Spleen (tissue), 3 donors: ENCODE measurements at regions not wholly inside any gene's neighbourhood (a gene's known extent, or its start where the extent isn't known, plus 50 kb on each side); places are given as distances from the start of the nearest gene placed in this dataset.

Source experiments
- POLR2A ChIP-seq, 3 donors: fragments of 450-650 bp; IDR thresholded peaks; one replicate each; pipeline ENCODE4 v1.5.1; 2017; ENCODE audit warnings: antibody characterized with exemption in 3 of 3, mild to moderate bottlenecking in 1 of 3
- POLR2AphosphoS5 ChIP-seq, 3 donors: sonication (generic); formaldehyde crosslinking; IDR thresholded peaks; one replicate each; pipeline ENCODE4 v1.5.1; 2017; ENCODE audit warnings: antibody characterized with exemption in 3 of 3

DNA sequence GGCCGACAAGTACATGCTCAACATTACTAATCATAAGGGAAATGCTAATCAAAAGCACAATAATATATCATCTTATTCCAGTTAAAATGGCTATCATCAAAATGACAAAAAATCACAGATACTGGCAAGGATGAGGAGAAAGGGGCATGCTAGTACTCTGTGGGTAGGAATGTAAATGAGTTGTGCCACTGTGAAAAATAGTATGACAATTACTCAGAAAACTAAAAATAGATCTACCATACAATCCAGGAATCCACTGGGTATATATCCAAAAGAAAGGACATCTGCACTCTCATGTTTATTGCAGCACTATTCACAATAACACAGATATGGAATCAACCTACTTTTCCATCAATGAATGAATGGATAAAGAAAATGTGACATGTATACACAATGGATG is 1256.5 kb downstream of the SI start:
- TF ChIP-seq POLR2A (IDR thresholded peaks at IDR 0.05) (no peak), POLR2AphosphoS5 (IDR thresholded peaks at IDR 0.05) (no peak)
